ENCODE measurements at regions not wholly inside any gene's neighbourhood (a gene's known extent, or its start where the extent isn't known, plus 50 kb on each side); places are given as distances from the start of the nearest gene placed in this dataset.
A peak's percentile ranks its signal among the peaks of the same experiment; 100 is the strongest.
"Not testable (repeated sequence)": the region's sequence is repeated elsewhere in the genome, so short reads cannot be mapped to it uniquely, and the experiment has no call there.

GRCh38 chr4:3894086-3894959 lies 128.1 kb downstream of the ADRA2C start:
- not testable (repeated sequence) for H3K4me3 ChIP-seq (ENCODE audit: low read length); H3K27me3 ChIP-seq (ENCODE audit: control insufficient read depth, insufficient read depth, low read length); H3K27ac ChIP-seq (ENCODE audit: low read length); H3K9me3 ChIP-seq (ENCODE audit: control insufficient read depth, low read depth, low read length); H3K4me1 ChIP-seq (ENCODE audit: control insufficient read depth, insufficient read depth, low read length); H3K36me3 ChIP-seq (ENCODE audit: control insufficient read depth, insufficient read depth, low read length)
- DNase-seq = peak in 1 of 2 donors; percentile 32
- no CpG with 5 or more reads among the region's 20 CpGs for WGBS (ENCODE audit: insufficient coverage, low lambda C conversion rate)

- no CpG with 5 or more reads among the region's 6 CpGs for WGBS (ENCODE audit: insufficient coverage, low lambda C conversion rate)
These were observed 130.3 kb downstream of the ADRA2C start for GRCh38 chr4:3896441-3896840.

GRCh38 chr4:3896871-3897578 lies 130.8 kb downstream of the ADRA2C start:
- H3K4me1 ChIP-seq (ENCODE audit: control insufficient read depth, insufficient read depth, low read length); H3K27me3 ChIP-seq (ENCODE audit: control insufficient read depth, insufficient read depth, low read length); DNase-seq; H3K36me3 ChIP-seq (ENCODE audit: control insufficient read depth, insufficient read depth, low read length); H3K9me3 ChIP-seq (ENCODE audit: control insufficient read depth, low read depth, low read length); H3K27ac ChIP-seq (ENCODE audit: low read length); H3K4me3 ChIP-seq (ENCODE audit: low read length): not testable (repeated sequence)
- 100% methylated on average over 4 of the region's 20 CpGs for WGBS (ENCODE audit: insufficient coverage, low lambda C conversion rate)

More at GRCh38 chr4:3896441-3896840, 130.3 kb downstream of the ADRA2C start:
- no peaks in the 10 kb centered on the region for H3K27me3 ChIP-seq (ENCODE audit: control insufficient read depth, insufficient read depth, low read length)
- no peak overlapping the region for H3K27ac ChIP-seq (ENCODE audit: low read length)
- no peak overlapping the region for H3K4me3 ChIP-seq (ENCODE audit: low read length)
- no peaks in the 10 kb centered on the region for H3K4me1 ChIP-seq (ENCODE audit: control insufficient read depth, insufficient read depth, low read length)
- H3K9me3 ChIP-seq (ENCODE audit: control insufficient read depth, low read depth, low read length) = no peaks in the 10 kb centered on the region
- DNase-seq = no peak
- no peaks in the 10 kb centered on the region for H3K36me3 ChIP-seq (ENCODE audit: control insufficient read depth, insufficient read depth, low read length)

GRCh38 chr4:3898098-3898497 lies 131.9 kb downstream of the ADRA2C start:
- no CpG with 5 or more reads among the region's 19 CpGs for WGBS (ENCODE audit: insufficient coverage, low lambda C conversion rate)
- no peaks in the 10 kb centered on the region for H3K4me1 ChIP-seq (ENCODE audit: control insufficient read depth, insufficient read depth, low read length)

GRCh38 chr4:3898928-3899327 lies 132.7 kb downstream of the ADRA2C start:
- H3K4me3 ChIP-seq (ENCODE audit: low read length); H3K4me1 ChIP-seq (ENCODE audit: control insufficient read depth, insufficient read depth, low read length); H3K36me3 ChIP-seq (ENCODE audit: control insufficient read depth, insufficient read depth, low read length); DNase-seq; H3K27me3 ChIP-seq (ENCODE audit: control insufficient read depth, insufficient read depth, low read length); H3K9me3 ChIP-seq (ENCODE audit: control insufficient read depth, low read depth, low read length); H3K27ac ChIP-seq (ENCODE audit: low read length): not testable (repeated sequence)
- 100% methylated on average over 3 of the region's 10 CpGs for WGBS (ENCODE audit: insufficient coverage, low lambda C conversion rate)

More at GRCh38 chr4:3898098-3898497, 131.9 kb downstream of the ADRA2C start:
- no peak overlapping the region for H3K27ac ChIP-seq (ENCODE audit: low read length)
- H3K9me3 ChIP-seq (ENCODE audit: control insufficient read depth, low read depth, low read length) = no peaks in the 10 kb centered on the region
- H3K27me3 ChIP-seq (ENCODE audit: control insufficient read depth, insufficient read depth, low read length) = no peaks in the 10 kb centered on the region
- no peaks in the 10 kb centered on the region for H3K36me3 ChIP-seq (ENCODE audit: control insufficient read depth, insufficient read depth, low read length)
- no peak for DNase-seq
- no peak overlapping the region for H3K4me3 ChIP-seq (ENCODE audit: low read length)

- WGBS (ENCODE audit: insufficient coverage, low lambda C conversion rate) = 60% methylated on average over 1 of the region's 15 CpGs
- not testable (repeated sequence) for H3K9me3 ChIP-seq (ENCODE audit: control insufficient read depth, low read depth, low read length); H3K36me3 ChIP-seq (ENCODE audit: control insufficient read depth, insufficient read depth, low read length); H3K4me3 ChIP-seq (ENCODE audit: low read length); H3K27me3 ChIP-seq (ENCODE audit: control insufficient read depth, insufficient read depth, low read length); H3K27ac ChIP-seq (ENCODE audit: low read length); H3K4me1 ChIP-seq (ENCODE audit: control insufficient read depth, insufficient read depth, low read length); DNase-seq
These were observed 138.2 kb downstream of the ADRA2C start for GRCh38 chr4:3904264-3904955.

- not testable (repeated sequence) for H3K4me1 ChIP-seq (ENCODE audit: control insufficient read depth, insufficient read depth, low read length); H3K4me3 ChIP-seq (ENCODE audit: low read length); H3K27ac ChIP-seq (ENCODE audit: low read length); H3K9me3 ChIP-seq (ENCODE audit: control insufficient read depth, low read depth, low read length); H3K27me3 ChIP-seq (ENCODE audit: control insufficient read depth, insufficient read depth, low read length); DNase-seq; H3K36me3 ChIP-seq (ENCODE audit: control insufficient read depth, insufficient read depth, low read length)
- WGBS (ENCODE audit: insufficient coverage, low lambda C conversion rate) = no CpG with 5 or more reads among the region's 3 CpGs
These were observed 143.4 kb downstream of the ADRA2C start for GRCh38 chr4:3909616-3910015.

- no CpG with 5 or more reads among the region's 14 CpGs for WGBS (ENCODE audit: insufficient coverage, low lambda C conversion rate)
- H3K4me3 ChIP-seq (ENCODE audit: low read length); DNase-seq; H3K9me3 ChIP-seq (ENCODE audit: control insufficient read depth, low read depth, low read length); H3K4me1 ChIP-seq (ENCODE audit: control insufficient read depth, insufficient read depth, low read length); H3K27me3 ChIP-seq (ENCODE audit: control insufficient read depth, insufficient read depth, low read length); H3K27ac ChIP-seq (ENCODE audit: low read length); H3K36me3 ChIP-seq (ENCODE audit: control insufficient read depth, insufficient read depth, low read length): not testable (repeated sequence)
These were observed 144.2 kb downstream of the ADRA2C start for GRCh38 chr4:3910161-3910950.

GRCh38 chr4:3911252-3911856 lies 145.2 kb downstream of the ADRA2C start:
- DNase-seq = no peak
- H3K4me3 ChIP-seq (ENCODE audit: low read length) = no peak overlapping the region
- H3K9me3 ChIP-seq (ENCODE audit: control insufficient read depth, low read depth, low read length) = no peaks in the 10 kb centered on the region
- no peaks in the 10 kb centered on the region for H3K4me1 ChIP-seq (ENCODE audit: control insufficient read depth, insufficient read depth, low read length)
- H3K27ac ChIP-seq (ENCODE audit: low read length) = no peak overlapping the region
- WGBS (ENCODE audit: insufficient coverage, low lambda C conversion rate) = 0% methylated on average over 1 of the region's 19 CpGs
- no peaks in the 10 kb centered on the region for H3K36me3 ChIP-seq (ENCODE audit: control insufficient read depth, insufficient read depth, low read length)
- H3K27me3 ChIP-seq (ENCODE audit: control insufficient read depth, insufficient read depth, low read length) = peaks cover 3% of the 10 kb centered on the region

All from large intestine (tissue), 3 donors.